ENCODE measurements at regions not wholly inside any gene's neighbourhood (a gene's known extent, or its start where the extent isn't known, plus 50 kb on each side); places are given as distances from the start of the nearest gene placed in this dataset.

DNA sequence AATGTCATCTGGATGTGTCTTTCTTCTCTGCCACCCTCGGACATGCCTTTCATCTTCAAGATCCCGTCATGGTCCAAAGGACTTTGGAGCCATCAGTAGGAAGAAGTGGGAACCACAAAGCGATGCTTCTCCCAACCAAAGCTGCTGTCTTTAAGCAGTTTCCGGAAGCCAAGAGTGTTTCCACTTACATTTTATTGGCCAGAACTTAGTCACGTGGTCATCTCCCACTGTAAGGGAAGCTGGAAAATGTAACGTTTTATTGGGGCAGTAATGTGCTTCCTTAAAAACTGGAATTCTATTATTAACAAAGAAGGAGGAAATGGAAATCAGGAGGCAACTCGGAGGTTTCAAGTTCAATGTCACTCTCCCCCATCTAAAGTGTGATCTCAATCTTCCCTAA, 170.8 kb downstream of the ATG4C start:
- TF ChIP-seq POLR2A (IDR thresholded peaks at IDR 0.05) = no peak
- TF ChIP-seq, protein P1, sequence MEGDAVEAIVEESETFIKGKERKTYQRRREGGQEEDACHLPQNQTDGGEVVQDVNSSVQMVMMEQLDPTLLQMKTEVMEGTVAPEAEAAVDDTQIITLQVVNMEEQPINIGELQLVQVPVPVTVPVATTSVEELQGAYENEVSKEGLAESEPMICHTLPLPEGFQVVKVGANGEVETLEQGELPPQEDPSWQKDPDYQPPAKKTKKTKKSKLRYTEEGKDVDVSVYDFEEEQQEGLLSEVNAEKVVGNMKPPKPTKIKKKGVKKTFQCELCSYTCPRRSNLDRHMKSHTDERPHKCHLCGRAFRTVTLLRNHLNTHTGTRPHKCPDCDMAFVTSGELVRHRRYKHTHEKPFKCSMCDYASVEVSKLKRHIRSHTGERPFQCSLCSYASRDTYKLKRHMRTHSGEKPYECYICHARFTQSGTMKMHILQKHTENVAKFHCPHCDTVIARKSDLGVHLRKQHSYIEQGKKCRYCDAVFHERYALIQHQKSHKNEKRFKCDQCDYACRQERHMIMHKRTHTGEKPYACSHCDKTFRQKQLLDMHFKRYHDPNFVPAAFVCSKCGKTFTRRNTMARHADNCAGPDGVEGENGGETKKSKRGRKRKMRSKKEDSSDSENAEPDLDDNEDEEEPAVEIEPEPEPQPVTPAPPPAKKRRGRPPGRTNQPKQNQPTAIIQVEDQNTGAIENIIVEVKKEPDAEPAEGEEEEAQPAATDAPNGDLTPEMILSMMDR (IDR thresholded peaks at IDR 0.05 in 4 of 5, conservative IDR thresholded peaks at IDR 0.05 in 1 of 5) = no peak
- no peaks in the 10 kb centered on the region for H3K9me3 ChIP-seq
- H3K27ac ChIP-seq = no peak overlapping the region
- intact Hi-C loops (cut with DNase I; ENCODE audit: low total_unique reads) = no loop called here
- in situ Hi-C loops (cut with MboI; ENCODE audit: low sequenced_read_pairs in 4 of 4) = no loop called here
- no peaks in the 10 kb centered on the region for H3K4me1 ChIP-seq
- DNase-seq (no peak), ATAC-seq (no peak)
- H3K27me3 ChIP-seq = peaks cover 0 to 20% (median 7%) of the 10 kb centered on the region in 3 donors
- no peak overlapping the region for H3K4me3 ChIP-seq
- H3K36me3 ChIP-seq = no peaks in the 10 kb centered on the region

- Histone ChIP-seq H3K36me3 (no peaks in the 10 kb centered on the region), H3K4me3 (no peak overlapping the region), H3K4me1 (no peaks in the 10 kb centered on the region), H3K27ac (no peak overlapping the region), H3K27me3 (peaks cover 0 to 11% (median 7%) of the 10 kb centered on the region in 3 donors), H3K9me3 (no peaks in the 10 kb centered on the region)
- in situ Hi-C loops (cut with MboI; ENCODE audit: low sequenced_read_pairs in 4 of 4) (no loop called here), intact Hi-C loops (cut with DNase I; ENCODE audit: low total_unique reads) (no loop called here)
- TF ChIP-seq POLR2A (IDR thresholded peaks at IDR 0.05) = no peak
- TF ChIP-seq, protein P1 (IDR thresholded peaks at IDR 0.05 in 4 of 5, conservative IDR thresholded peaks at IDR 0.05 in 1 of 5) = no peak
- DNase-seq (no peak), ATAC-seq (no peak)
Measured at GRCh38 chr1:62955666-62956065, 171.7 kb downstream of the ATG4C start.

DNA sequence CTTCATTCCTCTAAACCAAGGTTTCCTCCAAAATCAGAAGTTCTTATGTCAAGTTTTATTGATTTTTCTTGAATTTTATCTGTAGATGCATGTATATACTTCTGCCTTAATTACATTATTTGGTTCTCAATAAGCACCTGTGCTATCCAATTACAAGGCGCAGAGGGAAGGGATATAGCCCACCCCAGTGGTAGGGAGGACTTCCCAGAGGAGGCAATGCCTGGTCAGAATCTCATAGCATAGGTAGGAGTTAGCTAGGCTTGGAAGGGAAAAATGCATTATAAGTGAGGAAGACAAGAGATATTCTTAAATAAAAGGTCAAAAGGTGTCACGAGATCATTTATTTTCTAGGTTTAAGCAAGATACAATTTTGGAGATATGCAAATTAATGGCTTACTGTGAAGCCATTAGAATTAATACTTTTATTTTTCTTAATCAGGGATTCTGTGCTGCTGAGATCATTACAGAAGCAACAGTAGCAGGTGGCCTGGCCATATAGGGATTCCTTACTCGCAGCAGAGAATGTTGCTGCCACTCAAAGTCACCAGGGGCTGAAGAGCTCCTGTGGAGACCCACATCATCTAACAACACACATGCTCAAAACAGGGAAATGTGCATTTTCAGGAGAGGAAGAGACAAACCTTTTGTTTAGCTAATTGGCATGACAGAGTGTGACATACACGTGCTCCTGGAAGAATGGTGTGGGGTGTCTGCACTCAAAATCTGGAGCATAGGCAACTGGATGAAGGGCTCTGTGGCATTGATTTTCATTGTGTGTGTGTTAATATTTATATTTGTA, 178.3 kb downstream of the ATG4C start:
- ATAC-seq (no peak), DNase-seq (no peak)
- no peaks in the 10 kb centered on the region for H3K4me1 ChIP-seq
- TF ChIP-seq POLR2A (IDR thresholded peaks at IDR 0.05) = no peak
- TF ChIP-seq, protein P1 (IDR thresholded peaks at IDR 0.05 in 4 of 5, conservative IDR thresholded peaks at IDR 0.05 in 1 of 5) = no peak
- H3K4me3 ChIP-seq = no peak overlapping the region
- no peaks in the 10 kb centered on the region for H3K27me3 ChIP-seq
- in situ Hi-C loops (cut with MboI; ENCODE audit: low sequenced_read_pairs in 4 of 4) = no loop called here
- intact Hi-C loops (cut with DNase I; ENCODE audit: low total_unique reads) = no loop called here
- H3K27ac ChIP-seq = no peak overlapping the region
- H3K9me3 ChIP-seq = no peaks in the 10 kb centered on the region
- H3K36me3 ChIP-seq = no peaks in the 10 kb centered on the region

- no peak overlapping the region for H3K4me3 ChIP-seq
- no peaks in the 10 kb centered on the region for H3K4me1 ChIP-seq
- H3K36me3 ChIP-seq = no peaks in the 10 kb centered on the region
- ATAC-seq (no peak), DNase-seq (no peak)
- TF ChIP-seq, protein P1 (IDR thresholded peaks at IDR 0.05 in 4 of 5, conservative IDR thresholded peaks at IDR 0.05 in 1 of 5) = no peak
- no peak for TF ChIP-seq POLR2A (IDR thresholded peaks at IDR 0.05)
- H3K27me3 ChIP-seq = no peaks in the 10 kb centered on the region
- no peak overlapping the region for H3K27ac ChIP-seq
- in situ Hi-C loops (cut with MboI; ENCODE audit: low sequenced_read_pairs in 4 of 4) (no loop called here), intact Hi-C loops (cut with DNase I; ENCODE audit: low total_unique reads) (no loop called here)
- no peaks in the 10 kb centered on the region for H3K9me3 ChIP-seq
Measured at GRCh38 chr1:62962901-62963776, 179.2 kb downstream of the ATG4C start.

Measured in gastrocnemius medialis (tissue), 4 donors.